PC-3 (cell line): ENCODE measurements at regions not wholly inside any gene's neighbourhood (a gene's known extent, or its start where the extent isn't known, plus 50 kb on each side); places are given as distances from the start of the nearest gene placed in this dataset.

ENCODE experiments used
- ATAC-seq: fragments of 200-7000 bp; cut with Tn5 transposase; 2 replicates; pipeline ENCODE4 v1.9.1; 2020; ENCODE audit warnings: mild to moderate bottlenecking, moderate library complexity
- BruUV-seq: library from RNA; stranded (reverse); fragments of 400-500 nt; replicated peaks from 2 replicates; lab custom pipeline; 2021; lab: Mats Ljungman, UMichigan
- CTCF ChIA-PET: fragments of 300-600 bp; sonication (Branson Sonifier 250); formaldehyde crosslinking; loops from one replicate; lab custom pipeline; 2022; ENCODE audit warnings: antibody characterized with exemption; lab: Charles Lee
- POLR2A ChIA-PET: fragments of 300-600 bp; sonication (Branson Sonifier 250); formaldehyde crosslinking; loops from one replicate; lab custom pipeline; 2022; ENCODE audit warnings: antibody characterized with exemption; ENCODE audit not compliant: unreplicated experiment; lab: Charles Lee
- DNase-seq: peaks from one replicate; pipeline ENCODE4 v3.0.0-alpha.2; 2015
- H2AFZ ChIP-seq: fragments of 300-600 bp; sonication (generic); 2 replicates; pipeline ENCODE4 v1.6.0; 2016; ENCODE audit warnings: antibody characterized with exemption, low read length
- H3F3A ChIP-seq: fragments of 300-600 bp; sonication (generic); one replicate; pipeline ENCODE4 v1.6.0; 2017; ENCODE audit warnings: antibody characterized with exemption, low read length, control low read depth, mild to moderate bottlenecking; ENCODE audit not compliant: unreplicated experiment
- H3K27ac ChIP-seq: fragments of 300-600 bp; sonication (generic); 2 replicates; pipeline ENCODE4 v1.5.1; 2016; ENCODE audit warnings: mild to moderate bottlenecking, low read length
- H3K27me3 ChIP-seq: fragments of 300-600 bp; sonication (generic); 2 replicates; pipeline ENCODE4 v1.6.1; 2016; ENCODE audit warnings: low read length, mixed read lengths
- H3K36me3 ChIP-seq: fragments of 300-600 bp; sonication (generic); 2 replicates; pipeline ENCODE4 v1.6.1; 2016; ENCODE audit warnings: low read depth, mixed run types, low read length, mixed read lengths
- H3K4me1 ChIP-seq: fragments of 300-600 bp; sonication (generic); 2 replicates; pipeline ENCODE4 v1.5.1; 2016; ENCODE audit warnings: low read length; ENCODE audit not compliant: insufficient read depth
- H3K4me2 ChIP-seq: fragments of 300-600 bp; sonication (generic); 2 replicates; pipeline ENCODE4 v1.6.0; 2016; ENCODE audit warnings: low read length
- H3K4me3 ChIP-seq: fragments of 300-600 bp; sonication (generic); 2 replicates; pipeline ENCODE4 v1.5.1; 2016; ENCODE audit warnings: mild to moderate bottlenecking, low read length, mixed read lengths
- H3K79me2 ChIP-seq: fragments of 300-600 bp; sonication (generic); 2 replicates; pipeline ENCODE4 v1.6.1; 2017; ENCODE audit warnings: low read length, mixed read lengths
- H3K9ac ChIP-seq: fragments of 300-600 bp; sonication (generic); 2 replicates; pipeline ENCODE4 v1.6.0; 2016; ENCODE audit warnings: mild to moderate bottlenecking, low read length
- H3K9me2 ChIP-seq: fragments of 300-600 bp; sonication (generic); replicated peaks from 2 replicates; pipeline ENCODE4 v1.6.1; 2016; ENCODE audit warnings: mixed run types, low read length, mixed read lengths
- H3K9me3 ChIP-seq: fragments of 300-600 bp; sonication (generic); 2 replicates; pipeline ENCODE4 v1.6.1; 2016; ENCODE audit warnings: low read length, mixed read lengths
- H4K20me1 ChIP-seq: fragments of 300-600 bp; sonication (generic); 2 replicates; pipeline ENCODE4 v1.6.1; 2016; ENCODE audit warnings: low read length, mixed read lengths
- CTCF ChIP-seq: fragments of 300-600 bp; sonication (generic); conservative IDR thresholded peaks from 2 replicates; pipeline ENCODE4 v1.5.1; 2017; ENCODE audit warnings: antibody characterized with exemption, low read depth, mild to moderate bottlenecking, low read length
- EZH2 ChIP-seq: fragments of 300-600 bp; sonication (generic); IDR thresholded peaks from one replicate; pipeline ENCODE4 v1.6.1; 2017; ENCODE audit warnings: antibody characterized with exemption, mild to moderate bottlenecking, low read length; ENCODE audit not compliant: unreplicated experiment
- EZH2phosphoT487 ChIP-seq: fragments of 300-600 bp; sonication (generic); IDR thresholded peaks from 2 replicates; pipeline ENCODE4 v1.6.1; 2018; ENCODE audit warnings: mild to moderate bottlenecking, antibody characterized with exemption, low read length, borderline replicate concordance
- intact Hi-C: fragments of 100-400 bp; cut with micrococcal nuclease; formaldehyde crosslinking; loops from 2 replicates; pipeline ENCODE4 v1.9.0; 2023

GRCh38 chr4:56164907-56165306 lies 216.2 kb downstream of the CEP135 start:
- H3K4me3 ChIP-seq, result no peak overlapping the region
- H3K9me2 ChIP-seq, result no peaks in the 10 kb centered on the region
- intact Hi-C loops, result no loop called here
- no peaks in the 10 kb centered on the region for H3K79me2 ChIP-seq
- H3K4me1 ChIP-seq, result no peaks in the 10 kb centered on the region
- H3K4me2 ChIP-seq, result no peak overlapping the region
- no peaks in the 10 kb centered on the region for H3F3A ChIP-seq
- ATAC-seq (no peak), DNase-seq (no peak)
- no peak overlapping the region for H3K9ac ChIP-seq
- no peaks in the 10 kb centered on the region for H3K36me3 ChIP-seq
- no peaks in the 10 kb centered on the region for H4K20me1 ChIP-seq
- CTCF ChIA-PET, result no interaction called here
- TF ChIP-seq CTCF (no peak), EZH2phosphoT487 (no peak), EZH2 (no peak)
- POLR2A ChIA-PET, result no interaction called here
- no peak overlapping the region for H2AFZ ChIP-seq
- BruUV-seq, result no TSS peak
- no peaks in the 10 kb centered on the region for H3K9me3 ChIP-seq
- peaks cover 19% of the 10 kb centered on the region for H3K27me3 ChIP-seq
- no peak overlapping the region for H3K27ac ChIP-seq

- intact Hi-C loops, result no loop called here
- Histone ChIP-seq H3K4me2 (no peak overlapping the region), H3K27ac (no peak overlapping the region), H3K9ac (no peak overlapping the region), H3K4me1 (no peaks in the 10 kb centered on the region), H3K36me3 (no peaks in the 10 kb centered on the region), H3K9me2 (no peaks in the 10 kb centered on the region), H3F3A (no peaks in the 10 kb centered on the region), H3K4me3 (no peak overlapping the region), H3K9me3 (no peaks in the 10 kb centered on the region), H3K27me3 (0 out of 2 replicates have a peak, but pooled peaks cover 10% of the 10 kb centered on the region), H2AFZ (no peak overlapping the region), H3K79me2 (no peaks in the 10 kb centered on the region), H4K20me1 (no peaks in the 10 kb centered on the region)
- no peak for DNase-seq
- ATAC-seq, result no peak
- ChIA-PET POLR2A (no interaction called here), CTCF (no interaction called here)
- TF ChIP-seq CTCF (no peak), EZH2 (no peak), EZH2phosphoT487 (no peak)
- no TSS peak for BruUV-seq
Observed at GRCh38 chr4:56160636-56161035, 211.9 kb downstream of the CEP135 start.

GRCh38 chr4:56158483-56158882 lies 209.7 kb downstream of the CEP135 start:
- no peak overlapping the region for H2AFZ ChIP-seq
- ChIA-PET POLR2A (no interaction called here), CTCF (no interaction called here)
- TF ChIP-seq CTCF (no peak), EZH2 (no peak)
- no peaks in the 10 kb centered on the region for H3K9me3 ChIP-seq
- no peak overlapping the region for H3K4me2 ChIP-seq
- H3F3A ChIP-seq, result no peaks in the 10 kb centered on the region
- no peak overlapping the region for H3K9ac ChIP-seq
- no peaks in the 10 kb centered on the region for H3K79me2 ChIP-seq
- no peak overlapping the region for H3K4me3 ChIP-seq
- ATAC-seq, result no peak
- intact Hi-C loops, result no loop called here
- DNase-seq, result no peak
- no peaks in the 10 kb centered on the region for H3K9me2 ChIP-seq
- no TSS peak for BruUV-seq
- H3K27ac ChIP-seq, result no peak overlapping the region
- H3K36me3 ChIP-seq, result no peaks in the 10 kb centered on the region
- H3K4me1 ChIP-seq, result no peaks in the 10 kb centered on the region
- 0 out of 2 replicates have a peak, but pooled peaks cover 4% of the 10 kb centered on the region for H3K27me3 ChIP-seq
- H4K20me1 ChIP-seq, result no peaks in the 10 kb centered on the region
